ENCODE measurements at regions not wholly inside any gene's neighbourhood (a gene's known extent, or its start where the extent isn't known, plus 50 kb on each side); places are given as distances from the start of the nearest gene placed in this dataset.

DNA sequence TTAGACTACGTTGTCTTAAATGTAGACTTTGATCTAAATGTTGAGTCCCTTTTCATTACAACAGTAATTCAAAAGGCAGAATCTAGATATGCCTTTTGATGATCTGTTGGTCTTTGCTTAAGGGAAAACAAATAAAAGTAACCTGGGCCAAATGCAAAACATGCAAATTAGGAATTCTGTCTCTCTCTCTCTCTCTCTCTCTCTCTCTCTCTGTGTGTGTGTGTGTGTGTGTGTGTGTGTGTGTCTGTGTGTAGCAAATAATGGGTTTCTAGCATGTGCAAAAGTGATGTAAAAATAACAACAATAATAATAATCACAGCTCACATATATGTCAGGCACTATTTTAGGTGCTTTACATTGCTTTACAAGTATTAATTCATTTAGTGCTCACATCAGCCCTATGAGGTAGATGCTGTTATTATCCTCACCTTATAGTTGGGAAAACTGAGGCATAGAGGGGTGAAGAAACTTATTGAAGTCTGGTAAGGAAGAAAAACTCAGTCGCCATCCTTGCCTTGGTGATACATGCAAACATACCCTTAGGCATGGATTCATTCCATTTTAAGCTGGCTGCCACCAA, 160.3 kb upstream of the ZNF217 start:
- Histone ChIP-seq H3K36me3 (no peaks in the 10 kb centered on the region), H3K9me3 (no peaks in the 10 kb centered on the region), H3K4me1 (no peaks in the 10 kb centered on the region), H3K27ac (no peak overlapping the region), H3K27me3 (no peaks in the 10 kb centered on the region), H3K4me3 (no peak overlapping the region)
- intact Hi-C loops (cut with DNase I): no loop called here
- no peak for TF ChIP-seq POLR2A (IDR thresholded peaks at IDR 0.05)
- no peak for TF ChIP-seq CTCF (IDR thresholded peaks at IDR 0.05)
- WGBS (ENCODE audit: insufficient coverage, low coverage, low lambda C conversion rate, missing lambda C conversion rate): 66% methylated on average over 2 of the region's 2 CpGs
- no peak for DNase-seq
- no peak for ATAC-seq

DNA sequence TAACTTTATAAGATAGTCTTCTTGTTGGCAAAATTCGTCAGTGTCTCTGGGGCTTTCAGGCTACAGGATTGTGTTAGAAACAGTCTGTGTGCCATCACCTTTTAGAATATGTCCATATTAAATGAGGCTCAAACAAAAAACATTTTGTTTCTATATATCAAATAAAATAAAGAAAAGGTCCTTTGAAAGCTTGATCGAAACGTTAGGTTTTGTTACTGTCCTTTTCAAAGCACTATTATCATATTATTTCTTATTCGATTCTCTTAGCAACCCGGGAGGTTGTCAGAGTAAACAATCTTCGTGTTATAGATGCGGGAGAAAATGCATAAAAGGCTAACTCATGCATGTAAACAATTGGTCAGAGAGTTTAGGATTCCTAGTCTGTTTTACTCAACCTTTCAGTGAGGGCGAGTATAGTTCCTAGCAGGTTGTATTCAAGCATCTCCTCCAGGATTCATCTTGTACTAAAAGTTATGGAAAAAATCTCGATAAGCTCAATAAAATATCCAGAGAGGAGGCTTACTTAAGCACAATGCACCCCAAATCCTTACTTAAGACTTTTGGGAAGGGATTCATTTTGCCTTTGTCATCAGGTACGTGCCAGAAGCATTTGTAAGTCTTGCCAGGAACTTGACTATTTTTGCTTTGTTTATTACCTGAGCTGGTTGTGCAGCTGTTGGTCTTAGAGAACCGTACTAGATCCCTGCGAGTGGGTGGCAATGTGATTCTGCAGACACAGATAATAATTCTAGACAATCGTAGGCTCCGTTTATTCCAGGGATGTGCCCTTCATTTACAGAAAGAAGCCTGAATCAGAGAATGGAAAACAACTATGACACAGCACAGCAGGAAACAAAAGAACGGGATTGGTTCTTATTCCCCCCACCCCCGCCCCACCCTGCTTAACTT, 159.6 kb upstream of the ZNF217 start:
- Histone ChIP-seq H3K36me3 (no peaks in the 10 kb centered on the region), H3K27ac (peak overlapping the region in 1 of 3 donors; percentile 27), H3K27me3 (no peaks in the 10 kb centered on the region), H3K9me3 (no peaks in the 10 kb centered on the region), H3K4me1 (no peaks in the 10 kb centered on the region), H3K4me3 (no peak overlapping the region)
- intact Hi-C loops (cut with DNase I): no loop called here
- no peak for TF ChIP-seq CTCF (IDR thresholded peaks at IDR 0.05)
- TF ChIP-seq POLR2A (IDR thresholded peaks at IDR 0.05): no peak
- WGBS (ENCODE audit: insufficient coverage, low coverage, low lambda C conversion rate, missing lambda C conversion rate): 76% methylated on average over 16 of the region's 16 CpGs
- ATAC-seq: peak in 3 of 4 donors; percentile 18 to 46 (median 45)
- DNase-seq: no peak

DNA sequence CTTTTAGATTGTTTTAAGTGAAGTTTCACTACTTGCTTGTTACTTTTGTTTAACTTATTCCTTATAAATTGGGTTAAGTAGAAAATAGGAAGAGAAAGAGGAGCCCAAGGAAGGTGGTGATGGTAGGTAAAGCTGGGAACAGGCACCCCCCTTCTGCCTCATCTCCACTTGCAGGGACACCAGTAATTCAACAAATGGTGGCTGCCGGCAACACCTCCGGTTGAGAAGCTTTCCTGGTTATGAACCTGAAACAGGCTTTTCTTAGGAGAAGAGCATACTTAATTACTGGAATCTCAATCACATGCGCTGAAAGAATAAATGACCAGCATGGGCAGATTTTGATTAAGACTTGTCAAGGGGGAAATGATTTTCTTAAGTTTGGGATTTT, 158.9 kb upstream of the ZNF217 start:
- H3K4me1 ChIP-seq: no peaks in the 10 kb centered on the region
- H3K36me3 ChIP-seq: no peaks in the 10 kb centered on the region
- 96% methylated on average over 3 of the region's 3 CpGs for WGBS (ENCODE audit: insufficient coverage, low coverage, low lambda C conversion rate, missing lambda C conversion rate)
- ATAC-seq (no peak), DNase-seq (no peak)
- H3K27ac ChIP-seq: peak overlapping the region in 1 of 3 donors; percentile 7
- no peaks in the 10 kb centered on the region for H3K27me3 ChIP-seq
- no peaks in the 10 kb centered on the region for H3K9me3 ChIP-seq
- H3K4me3 ChIP-seq: no peak overlapping the region
- intact Hi-C loops (cut with DNase I): no loop called here
- no peak for TF ChIP-seq POLR2A (IDR thresholded peaks at IDR 0.05)

- Histone ChIP-seq H3K27ac (peak overlapping the region in 2 of 3 donors; percentile 1 to 27), H3K4me3 (no peak overlapping the region), H3K36me3 (no peaks in the 10 kb centered on the region), H3K4me1 (no peaks in the 10 kb centered on the region), H3K27me3 (no peaks in the 10 kb centered on the region), H3K9me3 (no peaks in the 10 kb centered on the region)
- DNase-seq (no peak), ATAC-seq (peak in 1 of 4 donors; percentile 10)
- intact Hi-C loops (cut with DNase I): no loop called here
- 45% methylated on average over 9 of the region's 9 CpGs for WGBS (ENCODE audit: insufficient coverage, low coverage, low lambda C conversion rate, missing lambda C conversion rate)
- TF ChIP-seq CTCF (IDR thresholded peaks at IDR 0.05) (no peak), POLR2A (IDR thresholded peaks at IDR 0.05) (no peak)
These were observed 158.1 kb upstream of the ZNF217 start for GRCh38 chr20:53751620-53752318.

Measured in right lobe of liver (tissue), 6 donors.